HEK293T (cell line): ENCODE measurements at regions not wholly inside any gene's neighbourhood (a gene's known extent, or its start where the extent isn't known, plus 50 kb on each side); places are given as distances from the start of the nearest gene placed in this dataset.
"Not testable (repeated sequence)": the region's sequence is repeated elsewhere in the genome, so short reads cannot be mapped to it uniquely, and the experiment has no call there.

Source experiments
- FOXA1 ChIP-seq: fragments of 450-650 bp; IDR thresholded peaks from 2 replicates; pipeline ENCODE4 v1.6.1; 2016; ENCODE audit warnings: mild to moderate bottlenecking
- L3MBTL2 ChIP-seq: fragments of 450-650 bp; conservative IDR thresholded peaks from 2 replicates; pipeline ENCODE4 v1.6.1; 2016; ENCODE audit warnings: mild to moderate bottlenecking
- SUZ12 ChIP-seq: fragments of 450-650 bp; IDR thresholded peaks from 2 replicates; pipeline ENCODE4 v1.6.1; 2016; ENCODE audit warnings: mild to moderate bottlenecking

GRCh38 chr2:87486413-87486812 lies 261.5 kb upstream of the PLGLB2 start:
- TF ChIP-seq FOXA1, SUZ12, L3MBTL2: not testable (repeated sequence)
